Mammary epithelial cell (primary cell): ENCODE measurements at regions not wholly inside any gene's neighbourhood (a gene's known extent, or its start where the extent isn't known, plus 50 kb on each side); places are given as distances from the start of the nearest gene placed in this dataset.
"Not testable (repeated sequence)": the region's sequence is repeated elsewhere in the genome, so short reads cannot be mapped to it uniquely, and the experiment has no call there.

Experiments
- EZH2 ChIP-seq: IDR thresholded peaks from 2 replicates; pipeline ENCODE4 v1.6.1; 2012; ENCODE audit warnings: low read length, inconsistent platforms, borderline replicate concordance
- TF ChIP-seq, protein P1 (sequence below), 2 donors: IDR thresholded peaks in 1 of 2; conservative IDR thresholded peaks in 1 of 2; 2 replicates each; pipeline ENCODE4 v1.5.1; 2011 to 2012; ENCODE audit warnings: inconsistent platforms in 2 of 2, low read length in 2 of 2, mild to moderate bottlenecking in 2 of 2, control low read depth in 1 of 2, low read depth in 1 of 2; ENCODE audit not compliant: insufficient read depth in 1 of 2; ENCODE audit errors: extremely low read depth in 1 of 2

DNA sequence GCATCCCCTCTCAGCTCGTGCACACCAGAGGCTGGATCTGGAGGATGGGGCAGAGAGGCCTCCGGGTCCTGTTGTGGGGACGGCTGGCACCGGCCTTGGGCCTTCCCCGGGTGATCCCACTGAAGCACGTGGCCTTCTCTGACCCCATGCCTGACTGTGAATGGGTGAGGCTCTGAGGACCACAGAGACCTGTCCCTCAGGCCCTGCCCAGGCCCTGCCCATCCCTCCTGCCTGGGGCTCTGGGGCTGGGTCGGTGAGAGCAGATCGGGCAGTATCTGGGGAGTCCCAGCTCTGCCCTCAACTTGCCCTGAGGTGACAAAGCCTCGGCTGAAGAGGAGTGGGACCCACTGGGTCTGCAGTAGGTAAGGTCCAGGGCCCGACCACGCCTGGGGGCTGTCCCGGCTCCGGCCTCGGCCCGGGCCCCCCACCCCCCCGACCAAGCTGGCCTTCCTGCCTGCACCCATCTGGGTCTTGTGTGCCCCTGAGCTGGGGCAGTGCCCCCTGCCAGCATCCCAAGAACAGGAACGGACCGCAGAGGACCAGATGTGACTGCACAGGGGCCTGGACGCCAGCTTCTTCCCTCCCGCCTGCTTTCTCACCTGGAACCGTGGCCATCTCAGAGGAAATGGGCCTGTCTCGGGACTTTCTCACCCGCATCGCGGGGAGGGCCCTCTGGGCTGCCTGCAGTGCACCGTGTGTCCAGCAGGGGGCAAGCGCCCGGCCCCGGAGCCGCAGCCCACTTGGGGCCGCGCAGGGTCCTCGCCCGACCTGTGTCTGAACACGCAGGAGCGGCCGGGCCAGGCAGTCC is 255.9 kb downstream of the PARP8 start:
- TF ChIP-seq, protein P1, sequence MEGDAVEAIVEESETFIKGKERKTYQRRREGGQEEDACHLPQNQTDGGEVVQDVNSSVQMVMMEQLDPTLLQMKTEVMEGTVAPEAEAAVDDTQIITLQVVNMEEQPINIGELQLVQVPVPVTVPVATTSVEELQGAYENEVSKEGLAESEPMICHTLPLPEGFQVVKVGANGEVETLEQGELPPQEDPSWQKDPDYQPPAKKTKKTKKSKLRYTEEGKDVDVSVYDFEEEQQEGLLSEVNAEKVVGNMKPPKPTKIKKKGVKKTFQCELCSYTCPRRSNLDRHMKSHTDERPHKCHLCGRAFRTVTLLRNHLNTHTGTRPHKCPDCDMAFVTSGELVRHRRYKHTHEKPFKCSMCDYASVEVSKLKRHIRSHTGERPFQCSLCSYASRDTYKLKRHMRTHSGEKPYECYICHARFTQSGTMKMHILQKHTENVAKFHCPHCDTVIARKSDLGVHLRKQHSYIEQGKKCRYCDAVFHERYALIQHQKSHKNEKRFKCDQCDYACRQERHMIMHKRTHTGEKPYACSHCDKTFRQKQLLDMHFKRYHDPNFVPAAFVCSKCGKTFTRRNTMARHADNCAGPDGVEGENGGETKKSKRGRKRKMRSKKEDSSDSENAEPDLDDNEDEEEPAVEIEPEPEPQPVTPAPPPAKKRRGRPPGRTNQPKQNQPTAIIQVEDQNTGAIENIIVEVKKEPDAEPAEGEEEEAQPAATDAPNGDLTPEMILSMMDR (conservative IDR thresholded peaks at IDR 0.05 in 1 of 2, IDR thresholded peaks at IDR 0.05 in 1 of 2; ENCODE audit: extremely low read depth in 1 of 2, insufficient read depth in 1 of 2, low read depth in 1 of 2, low read length in 2 of 2): not testable (repeated sequence)
- not testable (repeated sequence) for TF ChIP-seq EZH2
